GM12892 (cell line): ENCODE measurements at regions not wholly inside any gene's neighbourhood (a gene's known extent, or its start where the extent isn't known, plus 50 kb on each side); places are given as distances from the start of the nearest gene placed in this dataset.

Experiments used
- POLR2A ChIP-seq: IDR thresholded peaks from 2 replicates; pipeline ENCODE4 v1.6.1; 2011; ENCODE audit warnings: low read depth, low read length, control low read depth
- POLR2AphosphoS5 ChIP-seq: IDR thresholded peaks from 2 replicates; pipeline ENCODE4 v1.6.1; 2011; ENCODE audit warnings: low read depth, low read length, control low read depth

- TF ChIP-seq POLR2A (no peak), POLR2AphosphoS5 (no peak)
Observed at GRCh38 chr6:112590326-112590725, 243.2 kb downstream of the RFPL4B start.
